22Rv1 (cell line): ENCODE measurements at regions not wholly inside any gene's neighbourhood (a gene's known extent, or its start where the extent isn't known, plus 50 kb on each side); places are given as distances from the start of the nearest gene placed in this dataset.

Experiments used
- CTCF ChIP-seq: fragments of 450-650 bp; IDR thresholded peaks from 2 replicates; pipeline ENCODE4 v1.5.1; 2017; ENCODE audit warnings: mild to moderate bottlenecking
- ZFX ChIP-seq: fragments of 450-650 bp; IDR thresholded peaks from 2 replicates; pipeline ENCODE4 v1.6.1; 2017; ENCODE audit warnings: antibody characterized with exemption, borderline replicate concordance

GRCh38 chr1:8094481-8095241 lies 68.6 kb upstream of the ERRFI1 start:
- TF ChIP-seq CTCF (no peak), ZFX (no peak)
